Stimulated activated CD4-positive, alpha-beta T cell treated with anti-CD3 and anti-CD28 coated beads, Interleukin-1b, Interleukin-23, amount 100 ng/mL, for 24 hours (primary cell): ENCODE measurements at regions not wholly inside any gene's neighbourhood (a gene's known extent, or its start where the extent isn't known, plus 50 kb on each side); places are given as distances from the start of the nearest gene placed in this dataset.
"Not testable (repeated sequence)": the region's sequence is repeated elsewhere in the genome, so short reads cannot be mapped to it uniquely, and the experiment has no call there.

Source experiments
- DNase-seq, 4 experiments: peaks; one replicate each; pipeline ENCODE4 v3.0.0-alpha.2; 2020; ENCODE audit warnings: low read depth in 4 of 4, low spot score in 1 of 4

DNA sequence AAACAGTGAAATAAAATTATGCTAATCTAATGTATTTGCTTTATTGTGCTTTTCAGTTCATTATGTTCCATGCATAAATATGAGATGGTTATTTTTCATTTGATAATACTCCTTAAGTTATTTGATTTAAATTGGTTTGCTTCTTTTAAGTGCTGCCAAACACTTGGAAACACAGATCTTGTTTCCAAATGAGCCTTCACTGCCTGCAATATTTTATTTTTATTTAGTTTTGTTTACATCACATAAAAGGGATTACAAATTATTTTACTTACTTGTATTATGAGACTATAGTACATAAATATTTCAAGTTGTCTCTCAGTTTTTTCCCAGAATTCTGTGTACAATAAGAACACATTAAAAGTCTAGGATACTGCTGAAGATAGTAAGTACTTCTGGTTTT is 1662.4 kb upstream of the B3GALT2 start:
- DNase-seq = no peak

DNA sequence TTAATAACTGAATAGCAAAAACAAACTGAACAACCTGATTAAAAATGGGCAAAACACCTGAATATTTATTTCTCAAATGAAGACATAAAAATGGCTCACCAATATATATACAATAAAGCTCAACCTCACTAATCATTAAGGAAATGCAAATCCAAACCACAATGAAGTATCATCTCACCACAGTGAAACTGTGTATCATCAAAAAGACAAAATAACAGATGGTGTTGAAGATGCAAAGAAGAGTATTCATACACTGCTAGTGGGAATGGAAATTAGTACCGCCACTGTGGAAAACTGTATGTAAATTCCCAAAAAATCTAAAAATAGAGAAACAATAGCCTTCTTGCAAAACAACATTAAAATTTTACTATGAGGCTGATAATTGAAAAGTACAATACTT is 1660.1 kb upstream of the B3GALT2 start:
- no peak for DNase-seq

DNA sequence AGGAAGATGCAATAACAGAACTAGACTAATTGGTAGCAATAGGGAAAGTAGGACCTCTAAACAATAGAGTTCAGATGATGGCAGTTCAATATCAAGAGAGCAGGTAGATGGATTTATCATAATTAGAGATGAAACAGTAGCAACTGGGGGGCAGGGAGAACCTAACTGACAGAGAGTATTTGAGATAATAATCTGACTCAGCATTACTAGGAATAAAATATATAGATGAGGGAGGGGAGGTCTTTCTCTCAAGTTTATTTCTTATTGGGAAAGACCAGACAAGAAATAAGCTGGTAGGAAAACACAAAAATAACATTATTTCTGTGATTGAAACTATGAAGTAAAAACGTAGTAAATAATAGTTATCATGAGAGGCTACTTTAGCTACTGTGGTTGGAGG is 1656.7 kb upstream of the B3GALT2 start:
- DNase-seq = no peak

DNA sequence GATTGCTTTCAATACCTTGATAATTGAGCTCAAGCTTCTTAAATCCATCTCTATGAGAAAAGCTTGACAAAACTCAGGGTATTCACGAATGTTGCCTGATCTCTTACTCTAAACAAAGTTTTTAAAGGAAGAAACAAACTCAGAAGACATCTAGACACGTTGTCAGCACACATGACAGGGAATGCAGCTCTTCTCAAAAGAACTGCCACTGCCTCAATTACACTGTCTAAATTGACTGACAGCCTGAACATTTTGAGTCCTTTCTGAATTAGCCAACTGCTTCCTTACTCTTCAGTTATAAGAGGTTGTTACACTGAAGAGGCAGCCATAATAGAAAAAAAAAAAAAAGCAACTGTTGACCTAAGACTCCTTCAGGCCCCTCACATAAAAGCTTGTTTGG is 1646.7 kb upstream of the B3GALT2 start:
- no peak for DNase-seq

DNA sequence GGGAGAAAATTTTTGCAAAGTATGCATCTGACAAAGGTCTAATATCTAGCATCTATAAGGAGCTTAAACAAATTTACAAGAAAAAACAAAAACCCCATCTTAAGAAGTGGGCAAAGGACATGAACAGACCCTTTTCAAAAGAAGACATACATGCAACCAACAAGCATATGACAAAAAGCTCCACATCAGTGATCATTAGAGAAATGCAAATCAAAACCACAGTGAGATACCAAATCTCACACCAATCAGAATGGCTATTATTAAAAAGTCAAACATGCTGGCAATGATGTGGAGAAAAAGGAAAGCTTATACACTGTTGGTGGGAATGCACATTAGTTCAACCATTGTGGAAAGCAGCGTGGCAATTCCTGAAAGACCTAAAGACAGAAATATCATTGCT is 1645.2 kb upstream of the B3GALT2 start:
- DNase-seq = not testable (repeated sequence)

DNA sequence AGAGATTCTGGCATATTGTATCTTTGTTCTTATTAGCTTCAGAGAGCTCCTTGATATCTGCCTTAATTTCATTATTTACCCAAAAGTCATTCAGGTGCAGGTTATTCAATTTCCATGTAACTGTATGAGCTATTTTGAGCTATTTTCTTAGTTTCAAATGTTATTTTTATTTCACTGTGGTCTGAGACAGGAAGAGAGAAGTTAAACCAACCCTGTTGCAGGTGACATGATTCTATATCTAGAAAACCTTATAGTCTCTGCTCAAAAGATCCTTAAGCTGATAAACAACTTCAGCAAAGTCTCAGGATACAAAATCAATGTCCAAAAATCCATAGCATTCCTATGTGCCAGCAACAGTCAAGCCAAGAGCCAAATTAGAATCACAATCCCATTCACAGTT is 1644.0 kb upstream of the B3GALT2 start:
- DNase-seq = no peak

DNA sequence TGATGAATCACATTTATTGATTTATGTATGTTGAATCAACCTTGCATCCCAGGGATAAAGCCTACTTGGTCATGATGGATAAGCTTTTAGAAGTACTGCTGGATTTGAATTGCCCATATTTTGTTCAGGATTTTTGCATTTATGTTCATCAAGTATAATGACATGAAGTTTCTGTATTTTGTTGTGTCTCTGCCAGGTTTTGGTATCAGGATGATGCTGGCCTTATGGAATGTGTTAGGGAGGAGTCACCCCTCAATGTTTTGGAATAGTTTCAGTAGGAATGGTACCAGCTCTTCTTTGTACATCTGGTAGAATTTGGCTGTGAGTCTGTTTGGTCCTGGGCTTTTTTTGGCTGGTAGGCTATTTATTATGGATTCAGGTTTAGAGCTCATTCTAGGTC is 1643.1 kb upstream of the B3GALT2 start:
- no peak for DNase-seq

DNA sequence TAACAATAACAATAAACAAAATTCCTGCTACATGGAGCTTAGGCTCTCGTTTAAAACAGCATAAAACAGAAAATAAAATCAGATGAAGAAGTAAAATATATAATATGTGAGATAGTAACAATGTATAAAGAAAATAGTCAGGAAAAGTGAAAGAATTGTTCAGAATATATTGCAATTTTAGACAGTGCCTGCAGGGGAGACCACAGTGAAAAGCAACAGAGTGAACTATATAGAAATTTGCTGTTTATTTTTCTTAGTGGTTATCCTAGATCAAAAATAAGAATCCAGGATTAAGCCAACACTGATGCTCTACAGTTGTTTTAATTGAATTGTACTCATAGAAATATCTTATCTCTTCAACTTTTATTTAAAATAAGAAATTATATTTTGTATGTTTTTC is 1639.0 kb upstream of the B3GALT2 start:
- no peak for DNase-seq

DNA sequence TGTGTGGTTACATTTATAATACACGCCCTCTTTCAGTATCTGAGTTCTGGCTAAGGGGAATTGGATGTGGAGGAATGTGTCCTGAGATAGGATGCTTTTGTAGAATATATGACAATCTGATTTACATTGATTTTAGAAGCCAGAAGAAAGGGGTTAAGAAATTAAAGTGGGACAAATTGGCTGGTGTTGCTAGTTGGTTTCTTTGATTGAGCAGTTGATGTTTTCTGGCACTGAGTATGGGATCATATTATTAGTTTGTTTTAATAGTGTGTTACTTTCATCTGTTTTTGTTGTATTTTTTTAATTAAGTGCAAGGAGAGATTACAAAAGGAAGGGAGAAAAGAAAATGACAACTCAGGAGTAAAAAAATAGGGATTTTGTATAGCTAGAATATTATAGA is 1634.7 kb upstream of the B3GALT2 start:
- no peak for DNase-seq

DNA sequence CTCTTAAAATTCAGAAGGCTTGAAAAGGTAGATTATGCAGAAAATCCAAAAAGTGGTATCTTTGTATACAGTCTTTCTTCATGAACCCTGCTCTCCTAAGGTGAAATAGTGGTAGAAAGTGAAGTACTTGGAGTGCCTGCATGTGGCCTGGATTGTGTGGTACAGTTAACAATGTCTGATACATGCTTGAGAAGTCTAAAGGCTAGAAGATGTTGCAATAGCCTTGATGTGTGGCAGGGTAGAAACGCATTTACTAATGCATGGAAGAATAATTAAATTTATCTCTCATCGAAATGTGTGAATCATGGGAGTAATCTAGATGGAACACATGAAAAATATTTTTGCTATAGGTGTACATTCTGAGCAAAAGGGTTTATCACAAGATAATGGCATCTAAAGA is 1632.3 kb upstream of the B3GALT2 start:
- no peak for DNase-seq

DNA sequence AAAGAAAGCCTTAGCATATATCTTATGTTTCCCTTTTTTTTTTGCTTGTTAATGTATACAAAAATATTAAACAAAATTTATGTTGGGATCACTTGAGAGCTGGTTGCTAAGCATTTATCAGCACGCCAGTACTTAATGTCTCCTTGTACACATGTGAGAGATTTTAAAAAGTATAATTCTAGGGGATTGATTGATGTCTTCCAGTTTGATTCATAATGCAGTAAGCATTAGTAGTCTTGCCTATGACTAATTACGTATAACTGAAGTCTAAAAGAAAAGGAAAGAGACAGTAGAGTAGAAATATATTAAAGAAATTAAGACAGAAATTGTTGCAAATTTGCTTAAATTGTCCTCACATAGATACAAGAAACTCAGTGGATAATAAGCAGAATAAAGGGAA is 1630.4 kb upstream of the B3GALT2 start:
- no peak for DNase-seq

DNA sequence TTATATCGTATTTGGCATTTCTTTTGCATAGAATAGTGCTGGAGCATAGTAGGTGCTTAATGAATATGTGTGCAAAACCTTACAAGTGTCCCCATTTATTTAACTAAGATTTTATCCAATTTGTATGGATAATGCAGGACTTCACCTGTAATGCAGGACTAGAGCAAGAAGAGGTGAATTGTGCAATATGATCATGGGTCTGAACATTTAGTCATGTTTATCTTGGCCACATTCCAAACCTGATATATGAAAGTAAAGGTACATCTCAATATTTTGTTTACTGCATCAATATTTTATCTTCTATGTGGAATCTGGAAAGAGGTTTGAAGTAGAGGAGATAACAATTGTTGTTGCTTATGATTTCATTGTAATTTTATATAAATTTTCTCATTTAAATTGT is 1626.7 kb upstream of the B3GALT2 start:
- DNase-seq = no peak

DNA sequence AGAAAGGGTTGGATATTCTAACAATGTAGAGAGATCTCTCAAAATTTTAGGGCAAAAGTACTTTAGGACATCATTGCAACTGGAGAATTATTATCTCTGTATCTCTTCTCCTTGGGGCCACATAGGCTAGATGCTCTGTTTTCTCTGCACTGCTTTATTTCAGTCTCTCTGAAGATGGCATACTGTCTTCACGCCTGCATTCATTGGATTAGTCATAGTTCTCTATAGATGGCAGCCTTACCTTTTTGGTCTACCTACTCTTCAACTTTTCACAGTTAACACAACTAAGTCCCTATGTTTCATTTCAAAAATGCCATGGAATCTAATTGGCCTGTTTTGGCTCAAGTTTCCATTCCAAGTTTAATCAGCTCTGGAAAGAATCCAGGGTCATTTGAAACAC is 1623.3 kb upstream of the B3GALT2 start:
- no peak for DNase-seq

DNA sequence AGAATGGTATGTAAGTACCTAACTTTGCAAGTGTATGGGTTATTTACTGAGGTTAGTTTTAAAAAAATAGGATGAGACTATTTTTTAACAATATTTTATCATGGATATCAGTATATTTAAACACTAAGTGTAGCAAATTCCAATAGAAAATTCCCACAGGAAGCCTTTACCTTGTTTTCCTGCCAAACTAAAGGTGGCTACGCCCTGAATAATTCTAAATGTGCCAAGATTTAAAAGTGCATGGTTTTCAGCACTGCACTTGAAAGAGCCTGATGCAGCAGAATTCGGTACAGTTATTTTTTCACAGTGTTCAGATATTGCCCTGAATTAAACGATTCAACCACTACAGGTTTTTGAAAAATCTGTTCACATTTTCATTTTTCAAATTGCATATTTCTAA is 1622.8 kb upstream of the B3GALT2 start:
- no peak for DNase-seq

DNA sequence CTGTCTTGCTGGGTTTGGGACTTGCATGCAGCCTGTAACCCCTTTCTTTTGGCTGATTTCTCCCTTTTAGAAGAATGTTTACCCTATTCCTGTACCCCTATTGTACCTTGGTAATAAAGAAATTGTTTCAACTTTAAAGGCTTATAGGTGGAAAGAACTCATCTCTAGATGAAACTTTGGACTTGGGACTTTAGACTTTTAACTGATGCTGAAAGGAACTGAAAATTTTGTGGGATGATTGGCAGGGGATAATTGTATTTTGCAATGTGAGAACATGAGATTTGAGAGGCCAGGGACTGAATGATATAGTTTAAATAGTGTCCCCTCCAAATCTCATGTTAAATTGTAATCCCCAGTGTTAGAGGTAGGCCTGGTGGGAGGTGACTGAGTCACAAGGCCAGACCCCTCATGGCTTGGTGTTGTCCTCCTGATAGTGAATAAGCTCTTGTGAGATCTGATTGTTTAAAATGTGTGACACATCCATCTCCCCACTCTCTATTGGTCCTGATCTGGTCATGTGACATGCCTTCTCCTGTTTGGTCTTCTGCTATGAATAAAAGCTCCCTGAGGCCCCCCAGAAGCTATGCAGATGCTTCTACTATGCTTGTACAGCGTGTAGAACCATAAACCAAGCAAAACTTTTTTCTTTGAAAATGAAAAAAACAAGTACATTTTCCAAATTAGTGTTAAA is 1621.3 kb upstream of the B3GALT2 start:
- no peak for DNase-seq

DNA sequence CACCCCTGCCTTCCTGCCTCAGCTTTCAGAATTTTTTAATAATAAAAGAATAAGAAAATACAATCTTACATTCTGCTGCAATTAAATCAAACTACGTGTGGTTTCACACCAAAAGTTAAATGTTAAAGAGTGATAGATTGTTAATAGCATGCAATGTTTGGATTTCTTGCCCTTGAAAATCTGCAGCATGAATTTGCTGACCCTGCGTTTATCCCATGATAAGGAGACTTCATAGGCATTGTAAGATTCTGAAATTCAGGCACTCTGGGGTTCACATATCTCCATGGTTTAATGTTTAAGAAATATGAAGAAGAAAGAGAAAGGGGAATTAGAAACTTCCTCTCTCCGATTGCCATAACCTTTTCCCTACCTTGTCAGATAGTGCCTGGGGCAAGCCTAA is 1616.2 kb upstream of the B3GALT2 start:
- DNase-seq = no peak

DNA sequence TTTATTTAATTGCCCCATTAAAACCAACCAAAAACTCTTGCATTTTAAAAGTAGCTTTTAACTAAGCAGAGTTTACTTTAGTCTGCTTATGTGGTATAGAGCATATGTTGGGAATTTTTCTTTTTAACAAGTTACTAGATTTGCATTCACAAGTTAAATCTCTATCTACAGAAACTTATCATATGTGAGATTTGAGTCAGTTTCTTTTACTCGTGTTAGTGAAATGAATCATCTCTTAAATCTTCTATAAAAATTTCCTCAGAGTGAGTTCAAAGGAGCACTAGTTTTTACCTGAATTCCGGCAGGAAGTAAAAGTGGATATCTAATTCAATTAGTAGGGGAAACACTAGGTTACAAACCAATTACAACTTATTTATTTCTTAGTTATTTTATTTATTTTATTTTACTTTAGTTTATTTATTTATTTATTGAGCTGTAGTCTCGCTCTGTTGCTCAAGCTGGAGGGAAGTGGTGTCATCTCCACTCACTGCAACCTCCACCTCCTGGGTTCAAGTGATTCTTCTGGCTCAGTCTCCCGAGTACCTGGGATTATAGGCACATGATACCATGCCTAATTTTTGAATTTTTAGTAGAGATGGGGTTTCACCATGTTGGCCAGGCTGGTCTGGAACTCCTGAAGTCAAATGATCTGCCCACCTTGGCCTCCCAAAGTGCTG is 1609.6 kb upstream of the B3GALT2 start:
- DNase-seq = no peak

DNA sequence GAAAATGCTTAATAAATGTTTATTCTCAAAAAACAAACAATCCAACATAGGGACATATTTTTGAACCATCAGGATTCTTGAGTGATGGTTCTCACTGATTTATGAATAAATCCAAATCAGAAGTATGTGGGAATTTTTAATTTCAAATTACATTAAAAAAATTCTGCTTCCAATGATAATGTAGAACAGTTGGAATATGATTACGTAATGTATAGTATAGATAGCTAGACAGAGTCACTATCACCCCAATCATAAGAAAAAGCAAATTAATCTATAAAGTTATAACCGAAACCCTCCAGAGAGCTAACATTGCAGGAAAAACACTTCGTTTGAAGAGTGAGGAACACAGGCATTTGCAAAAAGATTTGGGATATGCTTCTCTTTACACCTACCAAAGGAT is 1600.6 kb upstream of the B3GALT2 start:
- DNase-seq = no peak

DNA sequence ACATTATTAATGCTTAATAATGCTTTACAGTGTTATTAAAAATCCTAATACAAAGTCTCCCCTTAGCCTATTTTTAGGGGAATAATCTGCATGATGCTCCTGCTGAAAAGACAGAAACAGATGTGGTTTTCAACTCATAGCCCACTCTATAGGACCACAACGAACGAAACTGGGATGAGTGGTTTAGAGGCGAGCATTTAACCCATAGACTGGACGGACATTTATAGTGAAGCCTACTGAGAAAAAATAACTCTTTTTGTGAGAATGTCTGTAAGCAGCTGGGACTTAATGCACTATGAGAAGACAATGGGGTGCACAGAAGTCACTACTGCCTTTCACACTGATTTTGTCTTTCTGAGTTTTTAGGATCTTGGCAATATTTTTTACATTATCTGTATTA is 1599.6 kb upstream of the B3GALT2 start:
- DNase-seq = no peak

DNA sequence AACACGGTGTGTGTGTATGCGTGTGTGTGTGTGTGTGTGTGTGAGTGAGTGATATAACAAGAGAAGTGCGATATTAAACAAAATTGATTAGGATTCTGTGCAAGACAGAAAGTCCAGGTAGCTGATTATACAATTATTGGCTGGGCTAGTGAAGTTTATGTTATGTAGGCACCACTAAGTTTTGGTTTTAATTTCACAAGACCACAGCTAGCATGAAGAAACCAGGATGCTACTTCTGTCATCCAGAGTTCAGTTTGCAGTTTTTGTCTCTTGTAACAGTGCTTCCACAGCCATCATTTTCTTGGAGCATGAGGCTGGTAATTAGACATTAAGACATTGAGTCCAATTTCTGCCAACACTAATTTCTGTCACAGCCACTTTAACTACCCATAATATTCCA is 1590.2 kb upstream of the B3GALT2 start:
- no peak for DNase-seq

DNA sequence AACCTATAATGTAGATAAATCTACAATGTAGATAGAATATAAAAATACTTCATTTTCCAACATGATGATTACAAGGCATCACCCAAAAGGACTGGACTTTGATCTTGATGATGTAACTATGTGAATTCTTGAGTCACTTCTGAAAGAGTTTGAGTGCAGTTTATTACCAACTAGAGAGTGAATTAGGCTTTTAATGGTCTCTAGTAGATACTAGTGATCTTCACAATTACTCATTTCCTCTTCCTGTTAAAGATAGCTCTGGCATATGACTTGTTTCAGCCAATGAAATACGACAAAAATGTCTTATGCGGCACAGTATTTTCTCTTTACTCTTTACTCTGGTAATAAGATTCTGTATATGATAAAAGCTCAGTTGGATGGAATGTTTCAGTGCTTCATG is 1588.1 kb upstream of the B3GALT2 start:
- DNase-seq = no peak

DNA sequence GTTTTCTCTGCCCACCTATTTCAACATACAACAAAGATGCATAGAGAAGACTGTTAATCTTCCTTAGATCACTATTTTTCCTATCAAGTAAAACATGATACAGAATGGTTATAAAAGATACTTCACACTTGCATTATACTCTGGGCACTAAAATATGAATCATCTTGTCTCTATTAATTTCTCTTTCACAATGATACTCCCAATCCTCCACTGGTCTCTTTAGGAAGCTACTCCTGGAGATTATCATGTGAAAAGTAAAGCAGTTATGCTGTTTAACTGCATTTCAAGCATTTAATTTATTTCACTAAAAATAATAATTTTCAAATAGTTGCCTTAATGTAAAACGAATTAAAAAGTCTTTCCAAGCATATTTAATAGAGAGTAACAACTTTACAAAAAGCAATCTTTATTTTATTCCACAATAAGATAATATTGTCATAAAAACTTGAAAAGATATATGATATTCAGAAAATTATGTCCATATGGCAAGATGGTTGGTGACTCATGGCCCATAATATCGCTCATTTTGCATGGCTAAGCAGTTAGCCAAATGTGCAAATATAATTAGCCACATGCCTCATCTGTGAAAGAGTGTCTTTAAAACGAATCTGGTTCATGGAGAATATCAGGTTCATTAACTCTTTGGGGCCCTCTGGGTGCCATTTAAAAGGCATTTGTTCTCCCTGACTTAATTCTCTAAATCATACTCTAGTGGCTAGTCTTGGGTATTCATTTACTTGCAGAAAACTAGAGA is 1569.0 kb upstream of the B3GALT2 start:
- no peak for DNase-seq
